Left ventricle myocardium inferior (tissue), 1 donor: ENCODE measurements at regions not wholly inside any gene's neighbourhood (a gene's known extent, or its start where the extent isn't known, plus 50 kb on each side); places are given as distances from the start of the nearest gene placed in this dataset.

Source experiments
- DNase-seq: peaks from one replicate; pipeline ENCODE4 v3.0.0-alpha.2; 2020
- H3K27ac ChIP-seq: fragments of 200-600 bp; replicated peaks from 2 replicates; pipeline ENCODE4 v1.8.0; 2021
- H3K27me3 ChIP-seq: fragments of 200-600 bp; 2 replicates; pipeline ENCODE4 v1.8.0; 2021; ENCODE audit warnings: low read depth
- H3K36me3 ChIP-seq: fragments of 200-600 bp; 2 replicates; pipeline ENCODE4 v1.8.0; 2021
- H3K4me1 ChIP-seq: fragments of 200-600 bp; 2 replicates; pipeline ENCODE4 v1.8.0; 2021
- H3K4me3 ChIP-seq: fragments of 200-600 bp; 2 replicates; pipeline ENCODE4 v1.8.0; 2021; ENCODE audit warnings: mild to moderate bottlenecking, moderate library complexity
- H3K9me3 ChIP-seq: fragments of 200-600 bp; replicated peaks from 2 replicates; pipeline ENCODE4 v1.8.0; 2021
- CTCF ChIP-seq: fragments of 200-600 bp; IDR thresholded peaks from 2 replicates; pipeline ENCODE4 v1.8.0; 2021; ENCODE audit warnings: antibody characterized with exemption, mild to moderate bottlenecking, borderline replicate concordance
- intact Hi-C: fragments of 100-400 bp; cut with micrococcal nuclease; formaldehyde crosslinking; loops from one replicate; pipeline ENCODE4 v1.11.0; 2022
- donor health status: DM: no; HTN: yes; CAD: no; lungs with severe emphysema.

GRCh38 chr14:38973083-38973700 lies 129.8 kb downstream of the SEC23A start:
- Histone ChIP-seq H3K27me3 (no peaks in the 10 kb centered on the region), H3K4me3 (no peak overlapping the region), H3K4me1 (no peaks in the 10 kb centered on the region), H3K27ac (no peak overlapping the region), H3K36me3 (no peaks in the 10 kb centered on the region), H3K9me3 (peaks cover 31% of the 10 kb centered on the region)
- no peak for TF ChIP-seq CTCF
- no peak for DNase-seq
- intact Hi-C loops: no loop called here

GRCh38 chr14:38972511-38972910 lies 130.5 kb downstream of the SEC23A start:
- no peaks in the 10 kb centered on the region for H3K36me3 ChIP-seq
- intact Hi-C loops: no loop called here
- TF ChIP-seq CTCF: no peak
- no peak overlapping the region for H3K4me3 ChIP-seq
- H3K9me3 ChIP-seq: peaks cover 24% of the 10 kb centered on the region
- H3K27ac ChIP-seq: no peak overlapping the region
- no peaks in the 10 kb centered on the region for H3K4me1 ChIP-seq
- no peaks in the 10 kb centered on the region for H3K27me3 ChIP-seq
- no peak for DNase-seq

GRCh38 chr14:38971258-38971921 lies 131.6 kb downstream of the SEC23A start:
- no peaks in the 10 kb centered on the region for H3K27me3 ChIP-seq
- no peak overlapping the region for H3K4me3 ChIP-seq
- no peak for TF ChIP-seq CTCF
- H3K4me1 ChIP-seq: no peaks in the 10 kb centered on the region
- no peak for DNase-seq
- no peak overlapping the region for H3K27ac ChIP-seq
- H3K9me3 ChIP-seq: peaks cover 22% of the 10 kb centered on the region
- no peaks in the 10 kb centered on the region for H3K36me3 ChIP-seq
- intact Hi-C loops: no loop called here

GRCh38 chr14:38964630-38965029 lies 138.4 kb downstream of the SEC23A start:
- no peak for TF ChIP-seq CTCF
- Histone ChIP-seq H3K27me3 (no peaks in the 10 kb centered on the region), H3K36me3 (no peaks in the 10 kb centered on the region), H3K27ac (no peak overlapping the region), H3K9me3 (no peaks in the 10 kb centered on the region), H3K4me1 (peaks cover 4% of the 10 kb centered on the region), H3K4me3 (no peak overlapping the region)
- intact Hi-C loops: no loop called here
- DNase-seq: no peak

GRCh38 chr14:38960946-38961531 lies 142.0 kb downstream of the SEC23A start:
- intact Hi-C loops: no loop called here
- H3K4me3 ChIP-seq: no peak overlapping the region
- TF ChIP-seq CTCF: no peak

More at GRCh38 chr14:38960946-38961531, 142.0 kb downstream of the SEC23A start:
- H3K27ac ChIP-seq: no peak overlapping the region
- H3K4me1 ChIP-seq: peaks cover 4% of the 10 kb centered on the region
- no peak for DNase-seq
- H3K9me3 ChIP-seq: no peaks in the 10 kb centered on the region
- H3K36me3 ChIP-seq: no peaks in the 10 kb centered on the region
- no peaks in the 10 kb centered on the region for H3K27me3 ChIP-seq
